ENCODE measurements at regions not wholly inside any gene's neighbourhood (a gene's known extent, or its start where the extent isn't known, plus 50 kb on each side); places are given as distances from the start of the nearest gene placed in this dataset.
"Not testable (repeated sequence)": the region's sequence is repeated elsewhere in the genome, so short reads cannot be mapped to it uniquely, and the experiment has no call there.

DNA sequence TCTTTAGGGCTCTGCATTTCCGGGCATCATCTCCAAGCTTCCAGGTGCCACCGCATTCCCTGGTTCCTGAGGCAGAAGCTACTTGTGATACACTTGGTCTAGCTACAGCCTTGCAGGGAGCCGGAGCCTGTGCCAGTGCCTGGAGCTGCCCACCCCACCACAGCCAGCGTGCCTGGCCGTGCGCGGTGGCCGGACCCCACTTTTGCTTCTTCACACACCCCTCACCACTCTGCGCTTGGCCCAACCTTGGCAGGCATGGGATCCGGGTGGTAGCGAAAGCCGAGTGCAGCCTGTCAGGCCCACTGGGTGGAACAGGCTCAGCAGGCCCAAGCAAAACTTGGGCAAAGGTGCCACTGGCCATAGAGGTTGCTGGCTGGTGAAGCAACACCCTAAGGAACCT is 823.7 kb downstream of the GLUD2 start:
- peaks cover 4% of the 10 kb centered on the region for H3K27me3 Mint-ChIP-seq (ENCODE audit: insufficient read depth, unreplicated experiment)
- no peak overlapping the region for H3K4me3 Mint-ChIP-seq (ENCODE audit: unreplicated experiment)
- DNase-seq = no peak
- Histone ChIP-seq H3K27me3 (replicated peaks; ENCODE audit: control insufficient read depth, insufficient read depth, low read length) (no peaks in the 10 kb centered on the region), H3K4me3 (ENCODE audit: low read depth, low read length) (no peak overlapping the region), H3K36me3 (ENCODE audit: control insufficient read depth, insufficient read depth, low read length) (no peaks in the 10 kb centered on the region), H3K4me1 (no peaks in the 10 kb centered on the region), H3K9me3 (no peaks in the 10 kb centered on the region)
- H3K9me3 Mint-ChIP-seq (ENCODE audit: unreplicated experiment) = peaks cover 9% of the 10 kb centered on the region
- ChIA-PET CTCF (no interaction called here), POLR2A (no interaction called here)
- no TSS peak for BruUV-seq (replicated peaks)
- no peak overlapping the region for H3K27ac Mint-ChIP-seq (ENCODE audit: unreplicated experiment)
- H3K4me1 Mint-ChIP-seq (ENCODE audit: low read depth, unreplicated experiment) = no peaks in the 10 kb centered on the region
- intact Hi-C loops (cut with micrococcal nuclease; ENCODE audit: unreplicated experiment) = no loop called here
- TF ChIP-seq, protein P1, sequence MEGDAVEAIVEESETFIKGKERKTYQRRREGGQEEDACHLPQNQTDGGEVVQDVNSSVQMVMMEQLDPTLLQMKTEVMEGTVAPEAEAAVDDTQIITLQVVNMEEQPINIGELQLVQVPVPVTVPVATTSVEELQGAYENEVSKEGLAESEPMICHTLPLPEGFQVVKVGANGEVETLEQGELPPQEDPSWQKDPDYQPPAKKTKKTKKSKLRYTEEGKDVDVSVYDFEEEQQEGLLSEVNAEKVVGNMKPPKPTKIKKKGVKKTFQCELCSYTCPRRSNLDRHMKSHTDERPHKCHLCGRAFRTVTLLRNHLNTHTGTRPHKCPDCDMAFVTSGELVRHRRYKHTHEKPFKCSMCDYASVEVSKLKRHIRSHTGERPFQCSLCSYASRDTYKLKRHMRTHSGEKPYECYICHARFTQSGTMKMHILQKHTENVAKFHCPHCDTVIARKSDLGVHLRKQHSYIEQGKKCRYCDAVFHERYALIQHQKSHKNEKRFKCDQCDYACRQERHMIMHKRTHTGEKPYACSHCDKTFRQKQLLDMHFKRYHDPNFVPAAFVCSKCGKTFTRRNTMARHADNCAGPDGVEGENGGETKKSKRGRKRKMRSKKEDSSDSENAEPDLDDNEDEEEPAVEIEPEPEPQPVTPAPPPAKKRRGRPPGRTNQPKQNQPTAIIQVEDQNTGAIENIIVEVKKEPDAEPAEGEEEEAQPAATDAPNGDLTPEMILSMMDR (IDR thresholded peaks at IDR 0.05; ENCODE audit: insufficient read depth in 1 of 2, low read depth in 1 of 2, low read length in 1 of 2, severe bottlenecking in 1 of 2, unreplicated experiment in 1 of 2) = no peak
- H3K36me3 Mint-ChIP-seq (ENCODE audit: insufficient read depth, unreplicated experiment) = no peaks in the 10 kb centered on the region

DNA sequence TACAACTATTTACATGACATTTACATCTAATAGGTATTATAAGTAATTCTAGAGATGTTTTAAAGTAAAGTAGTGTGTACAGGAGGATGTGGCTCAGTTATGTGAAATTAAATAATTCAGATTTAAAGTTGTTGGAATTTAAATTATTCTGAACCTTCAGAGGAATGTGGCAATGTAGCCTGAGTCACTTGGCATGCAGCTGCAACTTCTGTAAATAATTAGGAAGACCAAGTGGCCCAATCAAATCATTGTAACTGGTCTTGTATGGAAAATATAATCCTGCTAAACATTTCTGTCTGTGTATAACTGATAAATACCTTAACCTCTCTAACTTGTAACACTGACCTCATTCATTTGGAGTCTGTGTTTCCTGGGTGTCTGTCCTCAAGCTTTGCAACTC is 828.9 kb downstream of the GLUD2 start:
- Mint-ChIP-seq H3K9me3 (ENCODE audit: unreplicated experiment) (no peaks in the 10 kb centered on the region), H3K27ac (ENCODE audit: unreplicated experiment) (no peak overlapping the region), H3K27me3 (ENCODE audit: insufficient read depth, unreplicated experiment) (no peaks in the 10 kb centered on the region), H3K4me1 (ENCODE audit: low read depth, unreplicated experiment) (no peaks in the 10 kb centered on the region), H3K4me3 (ENCODE audit: unreplicated experiment) (no peak overlapping the region), H3K36me3 (ENCODE audit: insufficient read depth, unreplicated experiment) (no peaks in the 10 kb centered on the region)
- ChIA-PET POLR2A (no interaction called here), CTCF (no interaction called here)
- no peaks in the 10 kb centered on the region for H3K27me3 ChIP-seq (replicated peaks; ENCODE audit: control insufficient read depth, insufficient read depth, low read length)
- BruUV-seq (replicated peaks) = no TSS peak
- H3K4me1 ChIP-seq = no peaks in the 10 kb centered on the region
- H3K9me3 ChIP-seq = no peaks in the 10 kb centered on the region
- no peak for DNase-seq
- intact Hi-C loops (cut with micrococcal nuclease; ENCODE audit: unreplicated experiment) = no loop called here
- H3K36me3 ChIP-seq (ENCODE audit: control insufficient read depth, insufficient read depth, low read length) = no peaks in the 10 kb centered on the region
- TF ChIP-seq, protein P1 (IDR thresholded peaks at IDR 0.05; ENCODE audit: insufficient read depth in 1 of 2, low read depth in 1 of 2, low read length in 1 of 2, severe bottlenecking in 1 of 2, unreplicated experiment in 1 of 2) = no peak
- no peak overlapping the region for H3K4me3 ChIP-seq (ENCODE audit: low read depth, low read length)

DNA sequence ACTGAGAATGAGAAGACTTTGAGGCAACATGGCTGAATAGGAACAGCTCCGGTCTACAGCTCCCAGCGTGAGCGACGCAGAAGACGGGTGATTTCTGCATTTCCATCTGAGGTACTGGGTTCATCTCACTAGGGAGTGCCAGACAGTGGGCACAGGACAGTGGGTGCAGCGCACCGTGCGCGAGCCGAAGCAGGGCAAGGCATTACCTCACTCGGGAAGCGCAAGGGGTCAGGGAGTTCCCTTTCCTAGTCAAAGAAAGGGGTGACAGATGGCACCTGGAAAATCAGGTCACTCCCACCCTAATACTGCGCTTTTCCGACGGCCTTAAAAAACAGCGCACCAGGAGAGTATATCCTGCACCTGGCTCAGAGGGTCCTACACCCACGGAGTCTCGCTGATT is 829.9 kb downstream of the GLUD2 start:
- H3K27me3 Mint-ChIP-seq (ENCODE audit: insufficient read depth, unreplicated experiment); H3K36me3 Mint-ChIP-seq (ENCODE audit: insufficient read depth, unreplicated experiment); intact Hi-C loops (cut with micrococcal nuclease; ENCODE audit: unreplicated experiment); H3K9me3 ChIP-seq; H3K4me3 ChIP-seq (ENCODE audit: low read depth, low read length); H3K4me3 Mint-ChIP-seq (ENCODE audit: unreplicated experiment); H3K4me1 Mint-ChIP-seq (ENCODE audit: low read depth, unreplicated experiment); DNase-seq; POLR2A ChIA-PET; H3K27me3 ChIP-seq (replicated peaks; ENCODE audit: control insufficient read depth, insufficient read depth, low read length); H3K4me1 ChIP-seq; BruUV-seq (replicated peaks); H3K27ac Mint-ChIP-seq (ENCODE audit: unreplicated experiment); CTCF ChIA-PET; H3K36me3 ChIP-seq (ENCODE audit: control insufficient read depth, insufficient read depth, low read length); H3K9me3 Mint-ChIP-seq (ENCODE audit: unreplicated experiment): not testable (repeated sequence)

DNA sequence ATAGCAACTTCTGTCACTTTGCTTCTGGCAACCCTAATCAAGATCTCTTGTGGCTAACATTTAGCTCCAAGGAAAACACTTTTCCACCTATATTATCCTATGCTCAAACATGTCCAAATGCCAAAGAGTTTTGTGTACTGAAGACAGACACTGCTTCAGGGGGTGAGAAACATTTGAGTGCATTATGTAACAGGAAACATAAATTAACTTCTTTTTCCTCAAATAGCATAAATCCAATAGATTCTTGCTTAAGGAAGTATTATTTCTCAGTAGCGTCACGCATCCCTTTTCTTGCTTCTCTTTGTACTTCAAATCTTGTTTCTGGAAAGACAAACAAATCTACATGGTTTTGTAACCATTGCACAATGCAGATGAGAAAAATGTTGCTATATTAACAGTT is 839.1 kb downstream of the GLUD2 start:
- no peaks in the 10 kb centered on the region for H3K27me3 Mint-ChIP-seq (ENCODE audit: insufficient read depth, unreplicated experiment)
- no peaks in the 10 kb centered on the region for H3K9me3 Mint-ChIP-seq (ENCODE audit: unreplicated experiment)
- ChIA-PET CTCF (no interaction called here), POLR2A (no interaction called here)
- no peaks in the 10 kb centered on the region for H3K36me3 Mint-ChIP-seq (ENCODE audit: insufficient read depth, unreplicated experiment)
- no peaks in the 10 kb centered on the region for H3K4me1 ChIP-seq
- no peaks in the 10 kb centered on the region for H3K27me3 ChIP-seq (replicated peaks; ENCODE audit: control insufficient read depth, insufficient read depth, low read length)
- no peaks in the 10 kb centered on the region for H3K36me3 ChIP-seq (ENCODE audit: control insufficient read depth, insufficient read depth, low read length)
- H3K4me1 Mint-ChIP-seq (ENCODE audit: low read depth, unreplicated experiment) = no peaks in the 10 kb centered on the region
- no TSS peak for BruUV-seq (replicated peaks)
- no peak overlapping the region for H3K4me3 Mint-ChIP-seq (ENCODE audit: unreplicated experiment)
- TF ChIP-seq, protein P1 (IDR thresholded peaks at IDR 0.05; ENCODE audit: insufficient read depth in 1 of 2, low read depth in 1 of 2, low read length in 1 of 2, severe bottlenecking in 1 of 2, unreplicated experiment in 1 of 2) = no peak
- no peaks in the 10 kb centered on the region for H3K9me3 ChIP-seq
- no peak overlapping the region for H3K27ac Mint-ChIP-seq (ENCODE audit: unreplicated experiment)
- H3K4me3 ChIP-seq (ENCODE audit: low read depth, low read length) = no peak overlapping the region
- no peak for DNase-seq
- intact Hi-C loops (cut with micrococcal nuclease; ENCODE audit: unreplicated experiment) = no loop called here

Measured in Caco-2 (cell line).